ENCODE measurements at regions not wholly inside any gene's neighbourhood (a gene's known extent, or its start where the extent isn't known, plus 50 kb on each side); places are given as distances from the start of the nearest gene placed in this dataset.

DNA sequence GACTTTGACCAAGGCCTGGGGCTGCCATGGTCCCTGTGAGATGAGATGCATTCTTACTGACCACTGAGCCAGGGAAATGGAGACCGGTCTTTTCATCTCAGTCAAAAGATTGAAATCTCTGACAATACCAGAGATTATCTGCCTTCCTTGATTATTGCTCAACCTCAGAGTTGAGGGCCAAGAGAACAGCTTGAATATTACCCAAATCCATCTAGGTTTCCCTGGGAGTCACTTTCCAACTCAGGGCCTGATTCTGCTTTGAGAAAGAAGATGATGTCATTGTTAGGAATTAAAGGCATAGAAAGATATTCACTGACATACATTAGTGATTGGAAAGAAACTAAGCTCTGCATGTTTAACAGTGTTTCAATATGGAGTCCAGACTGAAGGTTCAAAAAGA, 515.9 kb upstream of the TBX3 start:
- FAIRE-seq (no peak), ATAC-seq (no peak), DNase-seq (ENCODE audit: extremely low read depth in 1 of 4, low spot score in 3 of 4) (no peak)
- H3K27ac ChIP-seq (ENCODE audit: extremely low read depth, low read depth, low read length), result no peak overlapping the region
- CTCF ChIA-PET (ENCODE audit: low intra/inter-chr PET ratio), result no interaction called here
- no peak overlapping the region for H2AFZ ChIP-seq (ENCODE audit: low read depth, low read length)
- no peaks in the 10 kb centered on the region for H4K20me1 ChIP-seq (replicated peaks; ENCODE audit: control insufficient read depth, insufficient read depth, low read length)
- peaks cover 0 to 6% of the 10 kb centered on the region in 2 experiments; a peak in 2 of 5 replicates for H3K4me1 ChIP-seq (replicated peaks in 1 of 2; ENCODE audit: control insufficient read depth in 2 of 2, insufficient read depth in 2 of 2, low read length in 2 of 2)
- TF ChIP-seq, protein P1, sequence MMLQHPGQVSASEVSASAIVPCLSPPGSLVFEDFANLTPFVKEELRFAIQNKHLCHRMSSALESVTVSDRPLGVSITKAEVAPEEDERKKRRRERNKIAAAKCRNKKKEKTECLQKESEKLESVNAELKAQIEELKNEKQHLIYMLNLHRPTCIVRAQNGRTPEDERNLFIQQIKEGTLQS (IDR thresholded peaks at IDR 0.05), result peak; percentile 33
- TF ChIP-seq, protein P1 (CRISPR knock-in tag; conservative IDR thresholded peaks at IDR 0.05), result no peak
- TF ChIP-seq, protein P2, sequence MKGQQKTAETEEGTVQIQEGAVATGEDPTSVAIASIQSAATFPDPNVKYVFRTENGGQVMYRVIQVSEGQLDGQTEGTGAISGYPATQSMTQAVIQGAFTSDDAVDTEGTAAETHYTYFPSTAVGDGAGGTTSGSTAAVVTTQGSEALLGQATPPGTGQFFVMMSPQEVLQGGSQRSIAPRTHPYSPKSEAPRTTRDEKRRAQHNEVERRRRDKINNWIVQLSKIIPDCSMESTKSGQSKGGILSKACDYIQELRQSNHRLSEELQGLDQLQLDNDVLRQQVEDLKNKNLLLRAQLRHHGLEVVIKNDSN (CRISPR knock-in tag; IDR thresholded peaks at IDR 0.05), result no peak
- no peak for TF ChIP-seq CEBPG (CRISPR knock-in tag; IDR thresholded peaks at IDR 0.05)
- peak in 1 of 2 experiments; percentile 55; a peak in 2 of 4 replicates for TF ChIP-seq CEBPG (tag; conservative IDR thresholded peaks at IDR 0.05 in 1 of 2, IDR thresholded peaks at IDR 0.05 in 1 of 2)
- WGBS (ENCODE audit: insufficient coverage, low coverage, missing lambda C conversion rate), result 8% methylated on average over 1 of the region's 1 CpG
- no peak overlapping the region for H3K4me2 ChIP-seq (ENCODE audit: insufficient read depth, low read length)
- no peak overlapping the region for H3K4me3 ChIP-seq
- H3K9ac ChIP-seq (ENCODE audit: insufficient read depth in 1 of 2, low read depth in 2 of 2, low read length in 2 of 2), result no peak overlapping the region
- intact Hi-C loops (cut with micrococcal nuclease), result no loop called here
- POLR2A ChIA-PET, result no interaction called here
- H3K9me3 ChIP-seq (replicated peaks; ENCODE audit: control insufficient read depth, insufficient read depth, low read depth, low read length), result no peaks in the 10 kb centered on the region
- no peaks in the 10 kb centered on the region; a peak in 2 of 5 replicates for H3K27me3 ChIP-seq (ENCODE audit: control insufficient read depth in 2 of 2, insufficient read depth in 2 of 2, low read length in 2 of 2)
- no peaks in the 10 kb centered on the region for H3K9me1 ChIP-seq (ENCODE audit: control insufficient read depth, insufficient read depth, low read length)
- no TSS peak for BruUV-seq (replicated peaks)
- H3K79me2 ChIP-seq (ENCODE audit: control insufficient read depth, insufficient read depth, low read length), result no peaks in the 10 kb centered on the region
- in situ Hi-C loops (cut with MboI), result no loop called here
- H3K36me3 ChIP-seq (ENCODE audit: control insufficient read depth, insufficient read depth, low read length), result no peaks in the 10 kb centered on the region

Data from K562 (cell line).